MM.1S (cell line): ENCODE measurements at regions not wholly inside any gene's neighbourhood (a gene's known extent, or its start where the extent isn't known, plus 50 kb on each side); places are given as distances from the start of the nearest gene placed in this dataset.

ENCODE experiments used
- DNase-seq: peaks from one replicate; pipeline ENCODE4 v3.0.0-alpha.2; 2015
- H2AFZ ChIP-seq: fragments of 300-600 bp; sonication (generic); 2 replicates; pipeline ENCODE4 v1.6.0; 2016; ENCODE audit warnings: antibody characterized with exemption, low read length
- H3F3A ChIP-seq: fragments of 300-600 bp; sonication (generic); 2 replicates; pipeline ENCODE4 v1.6.1; 2016; ENCODE audit warnings: mild to moderate bottlenecking, antibody characterized with exemption, low read length, moderate library complexity, mixed read lengths; ENCODE audit not compliant: insufficient read depth
- H3K27ac ChIP-seq: fragments of 300-600 bp; sonication (generic); 2 replicates; pipeline ENCODE4 v1.5.1; 2016; ENCODE audit warnings: mild to moderate bottlenecking, low read length
- H3K27me3 ChIP-seq: fragments of 300-600 bp; sonication (generic); replicated peaks from 2 replicates; pipeline ENCODE4 v1.6.0; 2016; ENCODE audit warnings: low read length; ENCODE audit not compliant: insufficient read depth
- H3K36me3 ChIP-seq: fragments of 300-600 bp; sonication (generic); replicated peaks from 2 replicates; pipeline ENCODE4 v1.6.1; 2016; ENCODE audit warnings: mild to moderate bottlenecking, low read length, mixed read lengths; ENCODE audit not compliant: insufficient read depth
- H3K4me1 ChIP-seq: fragments of 300-600 bp; sonication (generic); 2 replicates; pipeline ENCODE4 v1.6.1; 2016; ENCODE audit warnings: low read length, mixed read lengths
- H3K4me2 ChIP-seq: fragments of 300-600 bp; sonication (generic); 2 replicates; pipeline ENCODE4 v1.6.0; 2016; ENCODE audit warnings: low read depth, low read length
- H3K4me3 ChIP-seq: fragments of 300-600 bp; sonication (generic); 2 replicates; pipeline ENCODE4 v1.5.1; 2016; ENCODE audit warnings: low read length, mixed read lengths
- H3K79me2 ChIP-seq: fragments of 300-600 bp; sonication (generic); 2 replicates; pipeline ENCODE4 v1.6.1; 2016; ENCODE audit warnings: mixed run types, low read length, mixed read lengths
- H3K9ac ChIP-seq: fragments of 300-600 bp; sonication (generic); 2 replicates; pipeline ENCODE4 v1.6.1; 2016; ENCODE audit warnings: low read length, mixed read lengths
- H3K9me2 ChIP-seq: fragments of 300-600 bp; sonication (generic); replicated peaks from 2 replicates; pipeline ENCODE4 v1.6.1; 2016; ENCODE audit warnings: mild to moderate bottlenecking, low read length, mixed read lengths; ENCODE audit not compliant: insufficient read depth
- H3K9me3 ChIP-seq: fragments of 300-600 bp; sonication (generic); replicated peaks from 2 replicates; pipeline ENCODE4 v1.6.1; 2016; ENCODE audit warnings: mild to moderate bottlenecking, low read length, mixed read lengths; ENCODE audit not compliant: insufficient read depth
- H4K20me1 ChIP-seq: fragments of 300-600 bp; sonication (generic); 2 replicates; pipeline ENCODE4 v1.6.1; 2016; ENCODE audit warnings: mild to moderate bottlenecking, low read length, moderate library complexity, mixed read lengths; ENCODE audit not compliant: insufficient read depth
- EZH2 ChIP-seq: fragments of 300-600 bp; sonication (generic); optimal IDR thresholded peaks from 2 replicates; pipeline ENCODE3; 2017; ENCODE audit warnings: low read depth, mild to moderate bottlenecking, antibody characterized with exemption, low read length, mixed read lengths
- EZH2phosphoT487 ChIP-seq: fragments of 300-600 bp; sonication (generic); IDR thresholded peaks from 2 replicates; pipeline ENCODE4 v1.6.1; 2018; ENCODE audit warnings: antibody characterized with exemption, low read length
- TF ChIP-seq, protein P1 (sequence below): fragments of 300-600 bp; sonication (generic); IDR thresholded peaks from 2 replicates; pipeline ENCODE4 v1.5.1; 2016; ENCODE audit warnings: antibody characterized with exemption, low read length, mixed read lengths

DNA sequence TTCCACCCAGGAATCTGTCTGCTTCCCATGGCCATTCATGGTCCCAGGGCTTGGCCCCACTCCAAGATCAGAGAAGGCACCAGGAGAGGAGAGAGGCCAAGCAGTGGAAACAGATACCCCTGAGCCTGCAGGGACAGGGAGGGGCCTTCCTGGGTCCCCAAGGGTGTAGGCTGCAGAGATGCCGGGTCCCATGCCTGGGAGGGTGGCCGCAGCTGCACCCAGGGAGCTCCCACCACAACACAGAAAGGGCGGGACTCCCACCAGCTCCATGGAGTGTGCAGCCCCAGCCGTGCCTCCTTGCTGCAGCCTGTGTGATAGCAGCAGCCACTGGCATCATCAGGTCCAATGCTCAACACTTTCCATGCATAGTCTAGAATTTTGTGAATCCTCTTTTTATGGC lies 331.5 kb downstream of the UACA start:
- TF ChIP-seq, protein P1, sequence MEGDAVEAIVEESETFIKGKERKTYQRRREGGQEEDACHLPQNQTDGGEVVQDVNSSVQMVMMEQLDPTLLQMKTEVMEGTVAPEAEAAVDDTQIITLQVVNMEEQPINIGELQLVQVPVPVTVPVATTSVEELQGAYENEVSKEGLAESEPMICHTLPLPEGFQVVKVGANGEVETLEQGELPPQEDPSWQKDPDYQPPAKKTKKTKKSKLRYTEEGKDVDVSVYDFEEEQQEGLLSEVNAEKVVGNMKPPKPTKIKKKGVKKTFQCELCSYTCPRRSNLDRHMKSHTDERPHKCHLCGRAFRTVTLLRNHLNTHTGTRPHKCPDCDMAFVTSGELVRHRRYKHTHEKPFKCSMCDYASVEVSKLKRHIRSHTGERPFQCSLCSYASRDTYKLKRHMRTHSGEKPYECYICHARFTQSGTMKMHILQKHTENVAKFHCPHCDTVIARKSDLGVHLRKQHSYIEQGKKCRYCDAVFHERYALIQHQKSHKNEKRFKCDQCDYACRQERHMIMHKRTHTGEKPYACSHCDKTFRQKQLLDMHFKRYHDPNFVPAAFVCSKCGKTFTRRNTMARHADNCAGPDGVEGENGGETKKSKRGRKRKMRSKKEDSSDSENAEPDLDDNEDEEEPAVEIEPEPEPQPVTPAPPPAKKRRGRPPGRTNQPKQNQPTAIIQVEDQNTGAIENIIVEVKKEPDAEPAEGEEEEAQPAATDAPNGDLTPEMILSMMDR: no peak
- no peak for TF ChIP-seq EZH2
- no peak for TF ChIP-seq EZH2phosphoT487
- Histone ChIP-seq H3K27me3 (no peaks in the 10 kb centered on the region), H3K27ac (no peak overlapping the region), H4K20me1 (no peaks in the 10 kb centered on the region), H3K9me2 (no peaks in the 10 kb centered on the region), H3K4me3 (no peak overlapping the region), H3F3A (peaks cover 30% of the 10 kb centered on the region), H3K36me3 (no peaks in the 10 kb centered on the region), H3K79me2 (no peaks in the 10 kb centered on the region), H3K4me2 (no peak overlapping the region), H3K4me1 (peaks cover 34% of the 10 kb centered on the region), H3K9me3 (no peaks in the 10 kb centered on the region), H2AFZ (no peak overlapping the region), H3K9ac (no peak overlapping the region)
- no peak for DNase-seq

DNA sequence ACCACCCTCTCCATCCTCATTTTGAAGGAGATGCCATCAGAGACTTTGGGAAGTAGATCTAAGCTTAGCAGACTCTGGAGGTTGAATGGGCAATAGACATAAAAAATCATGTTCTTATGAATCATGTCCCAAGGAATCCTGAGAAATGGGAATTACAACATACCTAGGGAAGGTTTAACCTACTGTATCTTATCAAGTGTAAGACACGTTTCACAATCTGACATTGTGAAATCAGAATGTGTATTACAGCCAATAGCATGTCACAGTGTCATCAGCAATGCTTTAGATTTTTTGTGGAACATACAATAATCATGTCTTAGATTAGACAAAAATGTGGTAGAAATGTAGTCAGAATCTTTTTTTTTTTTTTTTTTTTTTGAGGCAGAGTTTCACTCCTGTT lies 332.4 kb upstream of the TLE3 start:
- no peak overlapping the region for H3K4me2 ChIP-seq
- no peaks in the 10 kb centered on the region for H3K79me2 ChIP-seq
- no peaks in the 10 kb centered on the region for H3K9me2 ChIP-seq
- H2AFZ ChIP-seq: no peak overlapping the region
- peaks cover 12% of the 10 kb centered on the region for H3F3A ChIP-seq
- H4K20me1 ChIP-seq: no peaks in the 10 kb centered on the region
- H3K36me3 ChIP-seq: no peaks in the 10 kb centered on the region
- no peak overlapping the region for H3K9ac ChIP-seq
- no peaks in the 10 kb centered on the region for H3K27me3 ChIP-seq
- H3K4me1 ChIP-seq: peaks cover 24% of the 10 kb centered on the region
- DNase-seq: no peak
- TF ChIP-seq EZH2 (no peak), EZH2phosphoT487 (no peak)
- TF ChIP-seq, protein P1: no peak
- H3K27ac ChIP-seq: no peak overlapping the region
- H3K9me3 ChIP-seq: no peaks in the 10 kb centered on the region
- H3K4me3 ChIP-seq: no peak overlapping the region

DNA sequence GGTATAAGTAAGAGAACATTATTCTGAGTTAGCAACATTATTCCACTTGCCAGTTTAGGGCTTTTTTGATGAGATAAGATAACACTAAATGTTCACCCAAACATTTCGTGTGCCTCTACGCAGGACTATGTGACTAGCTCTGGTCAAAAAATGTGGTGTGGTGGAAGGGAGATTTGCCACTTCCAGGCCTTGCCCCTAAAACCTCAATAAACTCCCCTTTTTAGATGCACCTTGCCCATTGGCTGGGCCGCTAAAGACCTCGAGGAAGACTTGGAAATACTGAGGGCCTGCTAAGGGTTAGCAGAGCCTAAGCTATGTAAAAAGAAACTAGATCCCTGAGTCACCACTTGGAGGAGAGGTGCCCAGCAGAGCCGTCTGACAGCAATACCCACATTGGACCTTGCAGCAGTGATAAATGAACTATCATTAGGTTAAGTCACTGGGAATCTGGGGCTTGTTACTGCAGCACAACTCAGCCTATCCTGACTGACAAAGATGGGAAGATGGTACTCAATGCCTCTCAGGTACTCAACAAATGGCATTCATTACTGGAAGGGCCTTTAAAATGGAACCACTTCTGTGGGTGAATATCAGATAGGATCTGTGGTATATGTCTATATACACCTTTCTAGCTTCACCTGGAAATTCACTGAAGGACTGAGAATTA lies 331.5 kb upstream of the TLE3 start:
- Histone ChIP-seq H4K20me1 (no peaks in the 10 kb centered on the region), H3K79me2 (no peaks in the 10 kb centered on the region), H3K9me2 (no peaks in the 10 kb centered on the region), H2AFZ (no peak overlapping the region), H3K9me3 (no peaks in the 10 kb centered on the region), H3K36me3 (no peaks in the 10 kb centered on the region), H3K4me2 (no peak overlapping the region), H3K4me3 (no peak overlapping the region), H3K4me1 (peaks cover 22% of the 10 kb centered on the region), H3F3A (peaks cover 3% of the 10 kb centered on the region; the same call in 1 of the 2 replicates), H3K27ac (no peak overlapping the region), H3K9ac (no peak overlapping the region), H3K27me3 (no peaks in the 10 kb centered on the region)
- TF ChIP-seq EZH2phosphoT487 (no peak), EZH2 (no peak)
- TF ChIP-seq, protein P1: no peak
- DNase-seq: no peak
